Renal cortical epithelial cell (primary cell): ENCODE measurements at regions not wholly inside any gene's neighbourhood (a gene's known extent, or its start where the extent isn't known, plus 50 kb on each side); places are given as distances from the start of the nearest gene placed in this dataset.
"Not testable (repeated sequence)": the region's sequence is repeated elsewhere in the genome, so short reads cannot be mapped to it uniquely, and the experiment has no call there.

Experiments
- DNase-seq: peaks from one replicate; pipeline ENCODE4 v3.0.0-alpha.2; 2011; ENCODE audit warnings: low read depth

- peak; percentile 75 for DNase-seq
Measured at GRCh38 chr7:82562716-82563404, 119.3 kb upstream of the CACNA2D1 start.

- DNase-seq, result peak; percentile 41
Measured at GRCh38 chr7:82559193-82559805, 115.7 kb upstream of the CACNA2D1 start.

DNA sequence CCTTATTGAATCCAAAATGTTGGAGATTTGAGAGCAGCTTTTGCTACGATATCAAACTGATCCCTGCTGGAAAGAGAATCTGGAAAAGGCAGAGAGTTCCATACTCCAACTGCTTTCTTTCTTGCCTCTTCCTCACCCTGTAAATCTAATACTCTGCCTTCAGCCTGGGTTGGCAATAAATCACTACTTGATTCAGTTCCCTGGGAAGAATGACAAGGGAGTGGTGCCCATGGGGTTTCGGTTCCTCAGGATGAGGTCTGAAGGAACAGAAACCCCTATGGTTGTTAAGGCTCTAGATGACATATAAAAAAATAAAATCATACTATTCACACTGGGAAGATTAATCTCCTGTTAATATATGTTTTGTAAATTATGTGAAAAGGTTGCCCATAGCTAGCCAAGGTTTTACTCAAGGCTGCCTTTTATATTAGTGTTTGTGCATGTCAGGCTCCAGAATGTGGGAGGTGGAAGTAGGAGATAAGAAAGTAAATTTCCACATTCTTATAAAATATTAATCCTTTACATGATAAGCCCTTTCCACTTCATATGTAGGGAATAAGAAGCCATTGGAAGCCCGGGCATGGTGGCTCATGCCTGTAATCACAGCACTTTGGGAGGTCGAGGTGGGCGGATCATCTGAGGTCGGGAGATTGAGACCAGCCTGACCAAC lies 106.2 kb upstream of the CACNA2D1 start:
- DNase-seq, result no peak

DNA sequence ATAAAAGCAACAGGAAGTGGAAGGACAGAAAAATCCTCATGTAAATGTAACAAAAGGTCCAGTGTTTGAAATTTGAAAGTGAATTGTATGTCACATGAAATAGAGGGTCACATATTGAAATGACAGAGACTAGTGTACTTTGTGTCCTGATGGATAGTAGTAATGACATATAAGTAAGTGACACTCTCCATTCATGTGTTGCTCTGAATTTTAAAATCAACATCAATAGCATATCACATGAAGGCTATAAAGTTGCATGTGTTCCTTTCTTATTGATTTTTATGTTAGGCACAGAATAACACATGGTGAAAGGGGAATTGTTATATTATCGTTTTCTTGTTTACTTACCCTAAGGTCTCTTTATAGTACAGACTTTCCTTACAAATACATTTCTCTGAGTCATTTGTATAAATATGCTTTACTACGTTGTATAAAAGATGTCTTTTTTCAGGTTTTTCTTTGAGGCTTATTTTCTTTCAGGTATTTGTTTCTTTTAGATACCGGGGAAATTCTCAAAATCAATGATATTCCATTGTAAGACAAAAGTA lies 104.6 kb upstream of the CACNA2D1 start:
- no peak for DNase-seq

GRCh38 chr7:82542665-82543064 lies 99.1 kb upstream of the CACNA2D1 start:
- peak; percentile 57 for DNase-seq

DNA sequence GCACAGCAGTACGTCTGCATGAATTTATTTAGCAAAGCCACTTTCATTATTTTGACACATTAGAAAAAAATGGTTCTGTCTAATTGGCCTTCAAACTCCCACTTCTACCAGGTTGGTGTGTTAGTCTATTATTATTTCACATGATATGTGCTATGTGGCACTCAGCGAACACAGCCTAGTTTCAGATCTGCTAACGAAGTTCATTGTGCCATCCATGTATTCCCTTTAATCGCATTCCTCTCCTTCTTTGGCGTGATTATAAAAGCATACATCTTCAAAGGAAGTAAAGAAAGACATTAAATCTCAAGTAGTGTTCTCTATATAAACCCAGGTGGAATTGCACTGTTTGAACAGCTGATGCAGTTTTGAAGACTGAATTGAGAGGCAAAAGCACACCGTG lies 96.4 kb upstream of the CACNA2D1 start:
- DNase-seq, result no peak

- DNase-seq, result peak; percentile 64
Measured at GRCh38 chr7:82534684-82535083, 91.1 kb upstream of the CACNA2D1 start.

GRCh38 chr7:82530361-82530760 lies 86.8 kb upstream of the CACNA2D1 start:
- DNase-seq, result no peak

GRCh38 chr7:82528577-82529310 lies 85.2 kb upstream of the CACNA2D1 start:
- DNase-seq, result no peak

DNA sequence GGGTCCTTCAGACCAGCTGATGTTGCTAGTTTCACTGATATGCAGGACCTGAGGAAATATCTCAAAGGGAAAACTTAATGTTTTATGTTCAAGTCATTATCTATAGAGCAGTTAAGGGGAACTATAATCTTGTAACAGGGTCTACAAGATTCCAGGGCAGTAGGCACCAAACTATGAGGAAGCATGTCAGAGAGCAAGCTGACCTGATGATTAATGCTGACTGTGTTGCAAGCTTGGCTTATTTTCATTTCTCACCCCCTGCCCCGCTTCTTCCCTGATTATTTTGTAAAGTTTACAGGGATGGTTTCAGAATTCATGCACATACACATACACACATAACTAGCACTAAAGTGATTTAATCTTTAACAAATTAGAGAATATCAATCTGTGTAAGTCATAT lies 84.3 kb upstream of the CACNA2D1 start:
- DNase-seq, result peak; percentile 43

- DNase-seq, result no peak
Measured at GRCh38 chr7:82521906-82522445, 78.4 kb upstream of the CACNA2D1 start.

DNA sequence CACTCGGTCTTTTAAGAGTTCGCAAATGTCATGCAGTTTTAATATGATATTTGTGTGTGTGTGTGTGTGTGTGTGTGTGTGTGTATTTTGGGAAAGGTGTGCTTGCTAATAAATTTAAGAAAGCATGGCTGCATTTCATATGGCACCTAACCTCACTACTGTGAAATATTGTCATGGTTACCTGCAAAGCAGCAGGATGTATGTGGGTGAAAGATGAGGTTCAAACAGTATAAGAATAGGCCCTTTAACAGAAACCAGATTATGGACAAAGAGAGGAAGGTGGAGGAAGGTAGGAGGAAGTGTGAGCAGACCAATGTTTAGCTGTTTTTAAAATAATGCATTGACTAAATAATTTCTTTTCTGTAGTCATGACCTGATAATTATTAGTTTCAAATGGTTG lies 73.5 kb upstream of the CACNA2D1 start:
- no peak for DNase-seq

GRCh38 chr7:82511542-82511941 lies 68.0 kb upstream of the CACNA2D1 start:
- DNase-seq, result no peak

DNA sequence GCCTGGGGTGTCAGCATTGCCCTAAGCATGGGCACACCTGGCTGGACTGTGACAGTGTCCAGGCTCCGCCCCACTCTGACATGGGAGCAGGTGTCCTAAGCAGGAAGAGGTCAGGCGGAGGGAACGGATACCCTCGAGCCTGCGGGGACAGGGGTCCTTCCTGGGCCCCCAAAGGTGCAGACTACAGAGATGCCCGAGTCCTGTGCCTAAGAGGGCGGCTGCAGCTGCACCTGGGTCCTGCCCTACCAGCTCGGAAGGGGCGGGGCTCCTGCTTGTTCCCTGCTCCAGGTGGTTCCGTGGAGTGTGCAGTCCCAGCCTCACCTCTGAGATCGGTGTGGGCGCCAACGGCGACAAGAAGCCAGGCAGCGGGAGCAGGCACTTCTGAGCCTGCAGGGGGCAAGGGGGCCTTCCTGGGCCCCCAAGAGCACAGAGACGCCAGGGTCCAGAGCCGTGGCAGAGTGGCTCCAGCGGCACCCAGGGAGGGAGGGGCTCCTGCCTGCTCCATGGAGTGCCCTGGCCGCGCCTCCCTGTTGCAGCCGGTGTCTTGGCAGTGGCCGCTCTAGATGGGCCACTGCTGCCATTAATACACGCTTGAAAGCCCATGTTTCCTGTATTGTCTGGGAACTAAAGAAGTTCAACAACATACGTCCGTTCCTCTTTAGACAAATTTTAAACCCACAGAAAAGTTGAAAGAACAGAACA lies 64.5 kb upstream of the CACNA2D1 start:
- no peak for DNase-seq

GRCh38 chr7:82507365-82507975 lies 63.9 kb upstream of the CACNA2D1 start:
- no peak for DNase-seq

DNA sequence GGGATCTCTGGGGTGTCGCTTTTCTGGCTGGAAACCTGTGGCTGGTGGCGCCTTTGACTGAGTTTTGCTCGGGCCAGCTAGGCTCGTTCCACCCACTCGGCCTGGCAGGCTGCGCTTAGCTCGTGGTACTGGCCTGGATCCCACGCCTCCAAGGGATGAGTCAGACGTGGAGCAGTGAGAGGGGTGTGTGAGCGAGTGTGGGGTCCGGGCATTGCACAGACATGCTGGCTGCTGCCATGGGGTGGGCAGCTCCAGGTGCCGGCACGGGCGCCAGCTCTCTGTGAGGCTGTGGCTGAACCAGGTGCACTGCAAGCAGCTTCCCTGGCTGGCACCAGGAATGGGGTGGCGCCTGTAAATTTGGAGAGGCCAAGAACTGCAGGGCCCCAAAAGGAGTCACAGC lies 63.1 kb upstream of the CACNA2D1 start:
- no peak for DNase-seq

- DNase-seq, result no peak
Measured at GRCh38 chr7:82506208-82506607, 62.6 kb upstream of the CACNA2D1 start.

- peak; percentile 16 for DNase-seq
Measured at GRCh38 chr7:82501346-82501745, 57.8 kb upstream of the CACNA2D1 start.

DNA sequence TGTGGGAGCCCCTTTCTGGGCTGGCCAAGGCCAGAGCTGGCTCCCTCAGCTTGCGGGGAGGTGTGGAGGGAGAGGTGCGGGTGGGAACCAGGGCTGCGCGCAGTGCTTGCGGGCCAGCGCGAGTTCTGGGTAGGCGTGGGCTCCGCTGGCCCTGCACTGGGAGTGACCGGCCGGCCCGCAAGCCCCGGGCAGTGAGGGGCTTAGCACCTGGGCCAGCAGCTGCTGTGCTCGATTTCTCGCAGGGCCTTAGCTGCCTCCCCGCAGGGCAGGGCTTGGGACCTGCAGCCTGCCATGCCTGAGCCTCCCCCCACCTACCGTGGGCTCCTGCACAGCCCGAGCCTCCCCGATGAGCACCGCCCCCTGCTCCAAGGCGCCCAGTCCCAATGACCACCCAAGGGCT lies 56.0 kb upstream of the CACNA2D1 start:
- not testable (repeated sequence) for DNase-seq

DNA sequence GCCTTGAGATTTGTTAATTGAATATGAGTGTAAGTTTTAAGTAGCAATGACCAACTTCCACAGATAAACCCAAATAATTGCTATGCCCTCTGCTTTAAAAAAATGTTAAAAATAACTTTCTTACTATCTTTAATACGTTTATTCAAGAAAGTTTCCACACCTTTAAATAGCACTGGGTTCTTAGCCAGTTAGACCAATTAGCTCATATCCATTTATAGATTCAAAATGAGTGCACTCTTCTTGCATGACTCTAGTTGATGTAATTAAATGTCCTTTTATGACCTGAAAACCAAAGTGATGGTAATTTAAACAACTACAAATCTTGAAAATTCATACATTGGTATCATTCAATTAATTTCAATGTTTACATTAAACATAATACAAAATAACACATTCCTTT lies 50.8 kb upstream of the CACNA2D1 start:
- DNase-seq, result no peak
